ENCODE measurements at regions not wholly inside any gene's neighbourhood (a gene's known extent, or its start where the extent isn't known, plus 50 kb on each side); places are given as distances from the start of the nearest gene placed in this dataset.

DNA sequence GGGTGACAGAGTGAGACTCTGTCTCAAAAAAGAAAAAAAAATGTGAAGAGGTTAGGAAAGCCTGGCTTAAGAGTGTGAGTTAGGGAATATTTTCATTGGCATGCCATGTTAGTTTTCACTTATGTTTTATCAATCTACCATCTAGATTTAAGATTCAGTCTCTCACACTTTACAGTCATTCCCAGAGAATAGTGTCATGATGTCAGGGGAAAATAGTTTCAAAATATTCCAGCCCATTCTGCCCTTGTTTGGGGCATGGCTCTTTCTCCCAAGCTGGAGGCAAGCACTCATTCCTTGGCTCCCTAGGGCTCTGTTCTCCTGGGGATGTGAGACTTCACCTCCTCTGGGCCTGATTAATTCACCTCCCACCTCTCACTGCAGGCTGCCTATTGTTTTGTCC is 331.5 kb downstream of the CXCL12 start:
- no peak overlapping the region for H3K4me3 ChIP-seq (ENCODE audit: low read depth in 1 of 2, low read length in 2 of 2)
- H3K27ac ChIP-seq (ENCODE audit: low read depth, low read length) = no peak overlapping the region
- no peaks in the 10 kb centered on the region for H3K9me3 ChIP-seq (ENCODE audit: control insufficient read depth in 1 of 2, low read length in 2 of 2)
- H3K36me3 ChIP-seq (ENCODE audit: control insufficient read depth in 1 of 2, insufficient read depth in 2 of 2, low read length in 2 of 2) = no peaks in the 10 kb centered on the region
- H3K4me1 ChIP-seq (ENCODE audit: control insufficient read depth in 1 of 2, insufficient read depth in 2 of 2, low read length in 2 of 2) = peaks cover 0 to 3% of the 10 kb centered on the region in 2 donors
- no peak overlapping the region for H3K9ac ChIP-seq (ENCODE audit: low read depth in 1 of 2, low read length in 2 of 2)
- H3K27me3 ChIP-seq (ENCODE audit: control insufficient read depth in 1 of 2, insufficient read depth in 2 of 2, low read length in 2 of 2) = no peaks in the 10 kb centered on the region

DNA sequence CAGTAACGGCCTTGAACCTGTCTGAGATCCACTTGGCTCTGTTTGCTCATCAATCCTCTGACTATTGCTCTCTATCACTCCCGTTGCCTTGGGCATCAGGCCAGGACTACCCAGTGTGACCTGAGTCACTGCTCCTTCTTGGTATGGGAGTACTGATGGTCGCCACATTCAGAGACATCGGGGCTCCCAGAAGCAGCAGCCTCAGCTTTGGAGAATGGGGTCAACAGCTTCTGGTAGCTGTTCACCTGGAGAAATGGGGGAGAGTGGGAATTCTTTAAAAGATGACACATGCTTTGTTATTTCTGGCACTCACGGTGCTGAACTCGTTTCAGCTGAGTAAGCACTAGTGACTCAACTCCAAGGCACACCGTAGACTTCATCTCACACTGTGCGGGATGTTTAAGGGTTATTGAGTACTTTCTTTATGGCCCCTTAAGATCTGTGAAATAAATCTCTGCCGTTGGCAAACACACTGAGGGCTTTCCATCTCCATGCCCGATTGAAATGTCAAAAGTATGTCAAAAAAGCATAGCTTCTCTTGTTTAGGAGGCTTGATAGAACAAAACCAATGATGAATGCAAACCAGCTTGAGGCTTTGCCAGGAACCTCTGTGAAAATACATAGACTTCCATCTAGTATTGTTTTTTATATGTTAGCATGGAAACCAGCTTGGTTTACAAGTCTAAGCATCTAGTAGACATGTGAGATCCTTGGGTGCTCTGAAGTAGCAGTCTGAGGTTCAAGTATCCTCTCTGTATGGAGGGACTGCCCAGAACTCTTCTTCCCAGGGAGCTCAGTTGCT is 333.1 kb downstream of the CXCL12 start:
- H3K4me3 ChIP-seq (ENCODE audit: low read depth in 1 of 2, low read length in 2 of 2) = no peak overlapping the region
- H3K9ac ChIP-seq (ENCODE audit: low read depth in 1 of 2, low read length in 2 of 2) = no peak overlapping the region
- H3K4me1 ChIP-seq (ENCODE audit: control insufficient read depth in 1 of 2, insufficient read depth in 2 of 2, low read length in 2 of 2) = peaks cover 3 to 4% of the 10 kb centered on the region in 2 donors
- no peaks in the 10 kb centered on the region for H3K9me3 ChIP-seq (ENCODE audit: control insufficient read depth in 1 of 2, low read length in 2 of 2)
- H3K27ac ChIP-seq (ENCODE audit: low read depth, low read length) = no peak overlapping the region
- no peaks in the 10 kb centered on the region for H3K27me3 ChIP-seq (ENCODE audit: control insufficient read depth in 1 of 2, insufficient read depth in 2 of 2, low read length in 2 of 2)
- no peaks in the 10 kb centered on the region for H3K36me3 ChIP-seq (ENCODE audit: control insufficient read depth in 1 of 2, insufficient read depth in 2 of 2, low read length in 2 of 2)

DNA sequence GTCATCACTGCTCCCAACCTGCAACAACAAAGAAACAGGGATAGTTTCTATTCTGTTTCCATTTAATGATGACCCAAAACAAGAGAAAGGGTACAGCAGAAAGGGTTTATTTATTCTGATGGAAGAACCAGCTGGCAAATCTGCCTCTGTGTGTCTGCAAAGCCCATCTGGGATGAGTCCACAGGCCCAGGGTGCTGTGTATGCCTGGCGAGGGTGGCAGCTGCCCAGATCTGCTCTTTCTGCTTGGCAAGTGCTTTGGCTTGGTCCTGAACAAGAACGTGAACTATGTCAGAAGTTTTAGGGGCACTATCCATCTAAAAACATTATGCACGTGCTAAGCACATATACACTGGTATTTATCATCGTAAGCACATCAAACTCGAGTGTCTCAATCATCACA is 333.8 kb downstream of the CXCL12 start:
- Histone ChIP-seq H3K9ac (ENCODE audit: low read depth in 1 of 2, low read length in 2 of 2) (no peak overlapping the region), H3K27ac (ENCODE audit: low read depth, low read length) (no peak overlapping the region), H3K36me3 (ENCODE audit: control insufficient read depth in 1 of 2, insufficient read depth in 2 of 2, low read length in 2 of 2) (no peaks in the 10 kb centered on the region), H3K4me3 (ENCODE audit: low read depth in 1 of 2, low read length in 2 of 2) (no peak overlapping the region), H3K9me3 (ENCODE audit: control insufficient read depth in 1 of 2, low read length in 2 of 2) (no peaks in the 10 kb centered on the region), H3K4me1 (ENCODE audit: control insufficient read depth in 1 of 2, insufficient read depth in 2 of 2, low read length in 2 of 2) (peaks cover 3 to 4% of the 10 kb centered on the region in 2 donors), H3K27me3 (ENCODE audit: control insufficient read depth in 1 of 2, insufficient read depth in 2 of 2, low read length in 2 of 2) (no peaks in the 10 kb centered on the region)

DNA sequence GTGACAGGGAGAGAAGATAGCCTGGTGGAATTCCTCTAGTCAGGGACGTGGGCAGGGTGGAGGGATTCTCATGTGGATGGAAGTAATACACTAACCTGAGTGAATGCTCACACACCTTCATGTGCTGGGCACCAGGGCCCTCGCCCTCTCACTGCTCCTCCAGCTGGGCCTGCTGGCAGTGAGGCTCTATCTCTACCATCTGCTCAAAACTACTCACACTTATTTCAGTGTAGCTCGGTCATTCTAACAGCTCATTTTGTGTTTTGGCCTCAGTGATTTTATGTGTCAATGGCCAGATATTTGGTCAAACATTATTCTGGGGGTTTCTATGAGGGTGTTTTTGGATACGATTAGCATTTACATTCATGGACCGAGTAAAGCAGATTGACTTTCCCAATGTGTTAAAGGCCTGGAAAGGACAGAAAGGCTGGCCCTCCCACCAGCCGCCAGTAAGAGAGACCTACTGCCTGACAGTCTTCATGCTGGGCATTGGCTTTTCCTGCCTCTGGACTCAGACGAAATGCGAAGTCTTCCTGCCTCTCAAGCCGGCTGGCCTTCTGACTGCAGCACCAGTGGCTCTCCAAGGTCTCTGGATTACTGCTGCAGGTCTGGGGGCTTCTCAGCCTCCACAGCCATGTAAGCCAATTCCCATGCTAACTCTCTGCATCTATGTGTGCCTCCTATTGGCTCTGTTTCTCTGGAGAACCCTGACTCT is 335.4 kb downstream of the CXCL12 start:
- no peaks in the 10 kb centered on the region for H3K9me3 ChIP-seq (ENCODE audit: control insufficient read depth in 1 of 2, low read length in 2 of 2)

DNA sequence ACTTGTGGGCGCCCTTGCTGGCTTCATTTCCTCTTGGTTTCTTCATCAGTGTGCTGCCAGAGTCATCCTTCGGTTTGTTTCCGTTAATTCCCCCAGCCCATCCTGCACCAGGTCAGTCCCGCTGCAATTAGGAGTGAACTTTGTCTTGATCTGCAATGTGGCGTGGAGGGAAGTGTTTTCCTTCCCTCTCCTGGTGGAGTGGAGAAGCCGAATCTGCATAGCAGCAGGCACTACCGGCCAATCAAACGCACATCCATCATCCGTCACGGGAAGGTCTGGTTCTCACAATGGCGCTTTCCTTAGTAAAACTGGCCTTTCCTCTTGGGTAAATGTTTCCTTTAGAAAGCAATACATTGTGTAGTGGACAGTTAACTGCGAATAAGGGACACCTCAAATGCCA is 337.5 kb downstream of the CXCL12 start:
- H3K27me3 ChIP-seq (ENCODE audit: control insufficient read depth in 1 of 2, insufficient read depth in 2 of 2, low read length in 2 of 2) = no peaks in the 10 kb centered on the region
- no peak overlapping the region for H3K4me3 ChIP-seq (ENCODE audit: low read depth in 1 of 2, low read length in 2 of 2)
- no peak overlapping the region for H3K27ac ChIP-seq (ENCODE audit: low read depth, low read length)
- no peaks in the 10 kb centered on the region for H3K36me3 ChIP-seq (ENCODE audit: control insufficient read depth in 1 of 2, insufficient read depth in 2 of 2, low read length in 2 of 2)
- H3K9ac ChIP-seq (ENCODE audit: low read depth in 1 of 2, low read length in 2 of 2) = no peak overlapping the region
- H3K4me1 ChIP-seq (ENCODE audit: control insufficient read depth in 1 of 2, insufficient read depth in 2 of 2, low read length in 2 of 2) = peaks cover 3 to 4% of the 10 kb centered on the region in 2 donors
- H3K9me3 ChIP-seq (ENCODE audit: control insufficient read depth in 1 of 2, low read length in 2 of 2) = no peaks in the 10 kb centered on the region

More for the DNA sequence above, 335.4 kb downstream of the CXCL12 start:
- Histone ChIP-seq H3K27ac (ENCODE audit: low read depth, low read length) (no peak overlapping the region), H3K9ac (ENCODE audit: low read depth in 1 of 2, low read length in 2 of 2) (no peak overlapping the region), H3K4me3 (ENCODE audit: low read depth in 1 of 2, low read length in 2 of 2) (no peak overlapping the region), H3K36me3 (ENCODE audit: control insufficient read depth in 1 of 2, insufficient read depth in 2 of 2, low read length in 2 of 2) (no peaks in the 10 kb centered on the region), H3K27me3 (ENCODE audit: control insufficient read depth in 1 of 2, insufficient read depth in 2 of 2, low read length in 2 of 2) (no peaks in the 10 kb centered on the region), H3K4me1 (ENCODE audit: control insufficient read depth in 1 of 2, insufficient read depth in 2 of 2, low read length in 2 of 2) (peaks cover 3 to 4% of the 10 kb centered on the region in 2 donors)

DNA sequence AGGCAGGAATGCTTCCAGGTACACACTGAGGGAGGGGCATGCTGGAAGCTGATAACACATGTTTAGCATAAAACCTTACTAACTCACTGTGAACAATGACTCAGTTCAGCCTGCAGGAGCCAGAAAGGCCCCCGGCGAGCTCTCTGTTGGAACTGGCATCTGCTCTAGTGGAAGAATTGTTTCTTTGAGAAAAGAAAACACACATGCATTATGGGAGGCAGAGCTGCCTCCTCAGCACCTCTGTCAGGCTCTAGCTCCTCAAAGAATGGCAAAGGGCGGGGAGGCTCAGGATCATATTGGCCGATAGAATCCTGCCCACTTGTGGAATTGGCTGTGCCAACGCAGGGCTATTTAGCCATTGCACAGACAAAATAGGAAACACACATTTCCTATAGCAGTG is 338.3 kb downstream of the CXCL12 start:
- H3K4me1 ChIP-seq (ENCODE audit: control insufficient read depth in 1 of 2, insufficient read depth in 2 of 2, low read length in 2 of 2) = peaks cover 3 to 4% of the 10 kb centered on the region in 2 donors
- no peak overlapping the region for H3K4me3 ChIP-seq (ENCODE audit: low read depth in 1 of 2, low read length in 2 of 2)
- H3K27ac ChIP-seq (ENCODE audit: low read depth, low read length) = no peak overlapping the region
- no peaks in the 10 kb centered on the region for H3K36me3 ChIP-seq (ENCODE audit: control insufficient read depth in 1 of 2, insufficient read depth in 2 of 2, low read length in 2 of 2)
- H3K9ac ChIP-seq (ENCODE audit: low read depth in 1 of 2, low read length in 2 of 2) = no peak overlapping the region
- no peaks in the 10 kb centered on the region for H3K9me3 ChIP-seq (ENCODE audit: control insufficient read depth in 1 of 2, low read length in 2 of 2)
- H3K27me3 ChIP-seq (ENCODE audit: control insufficient read depth in 1 of 2, insufficient read depth in 2 of 2, low read length in 2 of 2) = no peaks in the 10 kb centered on the region

DNA sequence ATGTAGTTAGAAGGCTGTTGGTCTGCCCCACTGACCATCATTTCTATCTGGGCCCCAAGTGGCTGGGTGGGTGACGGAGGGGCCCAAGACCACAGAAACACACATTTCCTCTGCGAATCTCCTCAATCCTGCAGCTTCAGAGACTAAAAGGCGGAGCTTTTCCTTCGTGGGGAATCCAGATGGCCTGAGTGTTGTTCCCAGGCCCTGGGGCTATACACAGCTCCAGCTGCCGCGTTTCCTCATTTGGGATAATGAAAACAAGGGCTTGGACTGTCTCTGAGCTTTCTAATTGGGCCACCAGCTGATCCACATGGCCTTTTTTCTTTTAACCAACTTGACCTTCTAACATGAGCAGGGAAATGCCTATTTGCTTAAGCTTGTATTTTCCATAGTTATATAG is 339.9 kb downstream of the CXCL12 start:
- Histone ChIP-seq H3K36me3 (ENCODE audit: control insufficient read depth in 1 of 2, insufficient read depth in 2 of 2, low read length in 2 of 2) (no peaks in the 10 kb centered on the region), H3K9me3 (ENCODE audit: control insufficient read depth in 1 of 2, low read length in 2 of 2) (no peaks in the 10 kb centered on the region), H3K9ac (ENCODE audit: low read depth in 1 of 2, low read length in 2 of 2) (no peak overlapping the region), H3K27me3 (ENCODE audit: control insufficient read depth in 1 of 2, insufficient read depth in 2 of 2, low read length in 2 of 2) (no peaks in the 10 kb centered on the region), H3K27ac (ENCODE audit: low read depth, low read length) (no peak overlapping the region), H3K4me3 (ENCODE audit: low read depth in 1 of 2, low read length in 2 of 2) (no peak overlapping the region), H3K4me1 (ENCODE audit: control insufficient read depth in 1 of 2, insufficient read depth in 2 of 2, low read length in 2 of 2) (peaks cover 3 to 4% of the 10 kb centered on the region in 2 donors)

DNA sequence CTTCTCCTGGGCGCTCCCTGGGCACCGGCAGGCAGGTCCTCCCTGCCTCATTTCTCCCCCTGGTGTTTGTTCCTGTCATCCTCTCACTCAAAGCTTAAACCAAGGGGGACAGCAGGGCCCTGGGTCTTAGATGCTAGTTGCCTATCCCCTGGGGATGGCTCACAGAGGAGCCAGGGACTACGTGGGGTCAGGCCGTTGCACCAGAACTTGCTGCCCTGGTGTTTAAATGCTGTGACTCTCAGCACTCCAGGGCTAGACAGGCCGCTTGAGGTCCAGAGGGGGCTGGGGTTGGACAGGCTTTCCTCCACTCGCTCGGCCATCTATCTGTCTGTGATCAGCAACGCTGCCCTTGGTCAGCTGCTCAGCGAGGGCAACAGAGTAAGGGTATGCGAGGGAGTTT is 340.3 kb downstream of the CXCL12 start:
- Histone ChIP-seq H3K27ac (ENCODE audit: low read depth, low read length) (no peak overlapping the region), H3K9me3 (ENCODE audit: control insufficient read depth in 1 of 2, low read length in 2 of 2) (no peaks in the 10 kb centered on the region), H3K36me3 (ENCODE audit: control insufficient read depth in 1 of 2, insufficient read depth in 2 of 2, low read length in 2 of 2) (no peaks in the 10 kb centered on the region), H3K4me1 (ENCODE audit: control insufficient read depth in 1 of 2, insufficient read depth in 2 of 2, low read length in 2 of 2) (peaks cover 3 to 4% of the 10 kb centered on the region in 2 donors), H3K27me3 (ENCODE audit: control insufficient read depth in 1 of 2, insufficient read depth in 2 of 2, low read length in 2 of 2) (no peaks in the 10 kb centered on the region), H3K9ac (ENCODE audit: low read depth in 1 of 2, low read length in 2 of 2) (no peak overlapping the region), H3K4me3 (ENCODE audit: low read depth in 1 of 2, low read length in 2 of 2) (no peak overlapping the region)

DNA sequence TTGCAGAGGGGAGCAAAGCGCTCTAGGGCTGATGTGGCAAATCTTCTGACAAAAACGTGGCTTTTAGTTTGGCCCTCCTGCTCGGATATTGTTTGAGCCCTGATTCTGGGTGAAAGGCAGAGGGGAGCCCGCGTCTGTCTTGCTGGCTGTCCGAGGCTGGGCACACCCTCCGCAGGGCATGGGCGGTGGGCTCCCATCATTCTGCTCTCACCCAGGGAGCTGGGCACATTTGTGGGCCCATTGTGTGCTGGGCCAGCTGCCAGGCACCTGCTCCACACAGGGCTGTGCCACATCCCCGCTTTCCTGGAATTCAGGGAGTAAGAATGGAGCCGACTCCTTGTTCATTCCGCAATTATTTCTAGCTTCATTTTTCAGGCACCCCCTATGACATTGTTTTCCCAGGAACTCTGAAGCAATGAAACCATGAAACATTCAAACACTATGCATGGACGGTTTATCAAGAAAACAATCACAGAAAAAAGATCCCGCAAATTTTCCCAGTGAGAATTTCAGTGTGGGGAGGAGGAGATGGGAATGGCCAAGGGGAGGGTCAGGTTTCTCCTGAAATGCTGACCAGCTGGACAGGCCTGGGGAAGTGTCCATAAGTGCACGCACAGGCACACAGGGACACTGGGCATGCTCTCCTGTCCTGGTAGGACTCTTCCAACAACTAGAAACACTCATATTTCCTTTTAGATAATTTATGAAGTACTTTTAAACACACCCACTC is 341.1 kb downstream of the CXCL12 start:
- H3K9ac ChIP-seq (ENCODE audit: low read depth in 1 of 2, low read length in 2 of 2) = no peak overlapping the region
- no peaks in the 10 kb centered on the region for H3K9me3 ChIP-seq (ENCODE audit: control insufficient read depth in 1 of 2, low read length in 2 of 2)
- H3K27ac ChIP-seq (ENCODE audit: low read depth, low read length) = no peak overlapping the region
- H3K4me1 ChIP-seq (ENCODE audit: control insufficient read depth in 1 of 2, insufficient read depth in 2 of 2, low read length in 2 of 2) = peaks cover 3 to 4% of the 10 kb centered on the region in 2 donors
- no peaks in the 10 kb centered on the region for H3K27me3 ChIP-seq (ENCODE audit: control insufficient read depth in 1 of 2, insufficient read depth in 2 of 2, low read length in 2 of 2)
- H3K36me3 ChIP-seq (ENCODE audit: control insufficient read depth in 1 of 2, insufficient read depth in 2 of 2, low read length in 2 of 2) = no peaks in the 10 kb centered on the region
- H3K4me3 ChIP-seq (ENCODE audit: low read depth in 1 of 2, low read length in 2 of 2) = no peak overlapping the region
